ENCODE measurements at regions not wholly inside any gene's neighbourhood (a gene's known extent, or its start where the extent isn't known, plus 50 kb on each side); places are given as distances from the start of the nearest gene placed in this dataset.

GRCh38 chr10:62732841-62733653 is 71.5 kb upstream of the ADO start:
- Histone ChIP-seq H3K23ac (ENCODE audit: insufficient read length, low read depth, low read length) (no peak overlapping the region), H3K4me1 (ENCODE audit: insufficient read depth, low read length) (no peaks in the 10 kb centered on the region), H3K9me3 (ENCODE audit: control insufficient read depth, low read depth, low read length) (no peaks in the 10 kb centered on the region), H3K4me2 (ENCODE audit: insufficient read depth, insufficient read length, low read length) (no peak overlapping the region), H4K20me1 (ENCODE audit: control insufficient read depth, insufficient read depth, insufficient read length) (no peaks in the 10 kb centered on the region), H3T11ph (ENCODE audit: low read length) (no peak overlapping the region), H4K91ac (ENCODE audit: insufficient read length, low read depth, low read length) (no peak overlapping the region), H3K27ac (ENCODE audit: insufficient read length, low read depth, low read length) (no peak overlapping the region), H2BK12ac (ENCODE audit: insufficient read length, low read depth, low read length) (no peak overlapping the region), H3K56ac (ENCODE audit: insufficient read length, low read depth, low read length) (no peak overlapping the region), H4K8ac (replicated peaks; ENCODE audit: insufficient read length, low read depth, low read length) (no peak overlapping the region), H3K79me2 (ENCODE audit: insufficient read depth, low read length) (no peaks in the 10 kb centered on the region), H3K27me3 (ENCODE audit: insufficient read depth, low read length) (no peaks in the 10 kb centered on the region), H3K18ac (ENCODE audit: insufficient read length, low read depth, low read length) (no peak overlapping the region), H2BK120ac (ENCODE audit: low read depth, low read length, poor library complexity, severe bottlenecking) (no peak overlapping the region), H3K4ac (ENCODE audit: low read depth, low read length) (no peak overlapping the region), H2AFZ (ENCODE audit: low read length) (no peak overlapping the region), H3K14ac (ENCODE audit: insufficient read depth, low read length) (no peak overlapping the region), H3K9ac (ENCODE audit: extremely low read depth, insufficient read length, low read length) (no peak overlapping the region), H2BK20ac (ENCODE audit: low read depth, low read length, poor library complexity, severe bottlenecking) (no peak overlapping the region), H4K5ac (ENCODE audit: insufficient read length, low read depth, low read length) (peak overlapping the region; percentile 48), H3K79me1 (ENCODE audit: insufficient read depth, low read depth, low read length, poor library complexity, severe bottlenecking) (no peaks in the 10 kb centered on the region), H2AK5ac (ENCODE audit: insufficient read length, low read length) (no peak overlapping the region), H2BK5ac (ENCODE audit: insufficient read length, low read length) (no peak overlapping the region), H2BK15ac (ENCODE audit: low read depth, low read length) (no peak overlapping the region), H3K23me2 (ENCODE audit: insufficient read length, low read depth, low read length, poor library complexity, severe bottlenecking) (no peaks in the 10 kb centered on the region)
- H3K27ac Mint-ChIP-seq: no peak overlapping the region
- no peaks in the 10 kb centered on the region for H3K4me1 Mint-ChIP-seq
- DNase-seq: no peak
- H3K36me3 Mint-ChIP-seq (ENCODE audit: insufficient read depth in 1 of 3, low read depth in 3 of 3): no peaks in the 10 kb centered on the region
- no peaks in the 10 kb centered on the region; the same call in 1 of the 2 replicates for H3K27me3 Mint-ChIP-seq (ENCODE audit: low read depth)
- H3K9me3 Mint-ChIP-seq: no peaks in the 10 kb centered on the region
- WGBS (ENCODE audit: extremely low coverage, insufficient read length, low lambda C conversion rate): no CpG with 5 or more reads among the region's 7 CpGs
- TF ChIP-seq CTCF (conservative IDR thresholded peaks at IDR 0.05): no peak
- no peak overlapping the region; a peak in 1 of 5 replicates for H3K4me3 Mint-ChIP-seq

Data from H9 (cell line).